K562 (cell line): ENCODE measurements at regions not wholly inside any gene's neighbourhood (a gene's known extent, or its start where the extent isn't known, plus 50 kb on each side); places are given as distances from the start of the nearest gene placed in this dataset.

ENCODE experiments used
- ATAC-seq: fragments of 200-7000 bp; cut with Tn5 transposase; 3 replicates; pipeline ENCODE4 v1.9.1; 2020; ENCODE audit warnings: moderate library complexity
- BruUV-seq: library from RNA; stranded (reverse); fragments of 400-500 nt; replicated peaks from 2 replicates; lab custom pipeline; 2021; lab: Mats Ljungman, UMichigan
- CTCF ChIA-PET: fragments of 300-600 bp; formaldehyde crosslinking; extraction: SDS; loops from one replicate; lab custom pipeline; 2021; ENCODE audit warnings: low intra/inter-chr PET ratio; lab: Yijun Ruan, JAX
- POLR2A ChIA-PET: fragments of 300-600, 350-650 bp; sonication (Branson Sonifier 250); formaldehyde crosslinking; extraction: SDS; loops from one replicate; lab custom pipeline; 2021; ENCODE audit warnings: antibody characterized with exemption, inconsistent platforms; lab: Yijun Ruan, JAX
- DNase-seq, 4 experiments: peaks; one replicate each; pipeline versions ENCODE4 v3.0.0 to v3.0.0-alpha.2; 2011 to 2018; ENCODE audit warnings: low spot score in 3 of 4, mixed read lengths in 3 of 4; ENCODE audit errors: extremely low read depth in 1 of 4
- FAIRE-seq: peaks from 2 replicates; lab custom pipeline; 2011; peaks lifted over from hg19 to GRCh38; lab: Jason Lieb, UNC
- H2AFZ ChIP-seq: 2 replicates; pipeline ENCODE4 v1.6.0; 2011; ENCODE audit warnings: low read depth, low read length, control low read depth, inconsistent platforms
- H3K27ac ChIP-seq: fragments of 200-600 bp; 3 replicates; pipeline ENCODE4 v1.8.0; 2011; ENCODE audit warnings: low read depth, mild to moderate bottlenecking, control low read depth, inconsistent platforms, low read length, moderate library complexity, mixed read lengths; ENCODE audit errors: extremely low read depth
- H3K27me3 ChIP-seq, 2 experiments: fragments of 300-600 bp in 1 of 2; 2 replicates in 1 of 2; 3 replicates in 1 of 2; pipeline versions ENCODE4 v1.6.0 to v1.8.0; 2011; ENCODE audit warnings: inconsistent platforms in 2 of 2, low read length in 2 of 2, mild to moderate bottlenecking in 1 of 2, mixed read lengths in 1 of 2, moderate library complexity in 1 of 2; ENCODE audit not compliant: control insufficient read depth in 2 of 2, insufficient read depth in 2 of 2
- H3K36me3 ChIP-seq: fragments of 300-600 bp; 3 replicates; pipeline ENCODE4 v1.8.0; 2011; ENCODE audit warnings: mild to moderate bottlenecking, low read length, inconsistent platforms; ENCODE audit not compliant: control insufficient read depth, insufficient read depth
- H3K4me1 ChIP-seq, 2 experiments: fragments of 200-600 bp in 1 of 2; replicated peaks in 1 of 2; 2 replicates in 1 of 2; 3 replicates in 1 of 2; pipeline versions ENCODE4 v1.5.1 to v1.8.0; 2011; ENCODE audit warnings: inconsistent platforms in 2 of 2, low read length in 2 of 2, mild to moderate bottlenecking in 1 of 2, mixed read lengths in 1 of 2, moderate library complexity in 1 of 2; ENCODE audit not compliant: control insufficient read depth in 2 of 2, insufficient read depth in 2 of 2
- H3K4me2 ChIP-seq: 2 replicates; pipeline ENCODE4 v1.6.1; 2011; ENCODE audit warnings: low read length, control low read depth, inconsistent platforms, mixed read lengths; ENCODE audit not compliant: insufficient read depth
- H3K4me3 ChIP-seq: fragments of 200-600 bp; sonication (generic), shearing (Covaris generic); 2 replicates; pipeline ENCODE4 v1.5.1; 2016; ENCODE audit warnings: control low read depth, inconsistent platforms
- H3K79me2 ChIP-seq: fragments of 200-600 bp; 3 replicates; pipeline ENCODE4 v1.8.0; 2011; ENCODE audit warnings: low read length, inconsistent platforms; ENCODE audit not compliant: control insufficient read depth, insufficient read depth
- H3K9ac ChIP-seq, 2 experiments: 2 replicates each; pipeline versions ENCODE4 v1.6.0 to v1.6.1; 2011; ENCODE audit warnings: low read depth in 2 of 2, low read length in 2 of 2, control low read depth in 1 of 2, inconsistent platforms in 1 of 2, mild to moderate bottlenecking in 1 of 2, mixed read lengths in 1 of 2; ENCODE audit not compliant: insufficient read depth in 1 of 2
- H3K9me1 ChIP-seq: one replicate; pipeline ENCODE4 v1.6.0; 2011; ENCODE audit warnings: inconsistent platforms, mild to moderate bottlenecking, low read length, moderate library complexity; ENCODE audit not compliant: control insufficient read depth, insufficient read depth
- H3K9me3 ChIP-seq: replicated peaks from 2 replicates; pipeline ENCODE4 v1.5.1; 2011; ENCODE audit warnings: low read depth, low read length, inconsistent platforms; ENCODE audit not compliant: control insufficient read depth, insufficient read depth
- H4K20me1 ChIP-seq: replicated peaks from 2 replicates; pipeline ENCODE4 v1.6.1; 2011; ENCODE audit warnings: low read length, inconsistent platforms, mixed read lengths; ENCODE audit not compliant: control insufficient read depth, insufficient read depth
- CBX2 ChIP-seq: fragments of 200-600 bp; sonication (generic); IDR thresholded peaks from one replicate; pipeline ENCODE4 v1.6.1; 2012; ENCODE audit warnings: mild to moderate bottlenecking, low read length, inconsistent platforms; ENCODE audit not compliant: insufficient read depth, poor library complexity, severe bottlenecking
- CHD4 ChIP-seq: fragments of 200-600 bp; sonication (generic); IDR thresholded peaks from 3 replicates; pipeline ENCODE4 v1.6.1; 2012; ENCODE audit warnings: low read depth, mild to moderate bottlenecking, mixed read lengths, low read length, inconsistent platforms; ENCODE audit not compliant: insufficient read depth, insufficient replicate concordance, poor library complexity, severe bottlenecking
- HDAC3 ChIP-seq: fragments of 450-650 bp; IDR thresholded peaks from 2 replicates; pipeline ENCODE4 v1.6.1; 2018; ENCODE audit warnings: borderline replicate concordance, mild to moderate bottlenecking, moderate library complexity; ENCODE audit not compliant: partially characterized antibody
- KHSRP ChIP-seq: fragments of 450-650 bp; IDR thresholded peaks from 2 replicates; pipeline ENCODE4 v1.6.1; 2017
- KLF10 ChIP-seq: fragments of 250-450 bp; sonication (Bioruptor Pico); IDR thresholded peaks from 2 replicates; pipeline ENCODE4 v1.6.1; 2021; ENCODE audit warnings: matching md5 sums
- RAD21 ChIP-seq, 2 experiments: fragments of 250-450 bp in 1 of 2; fragments of 450-650 bp in 1 of 2; sonication (Bioruptor Pico) in 1 of 2; formaldehyde crosslinking in 1 of 2; IDR thresholded peaks in 1 of 2; conservative IDR thresholded peaks in 1 of 2; 2 replicates each; pipeline versions ENCODE4 v1.4.0 to v1.8.0; 2020 to 2022; ENCODE audit warnings: mild to moderate bottlenecking in 2 of 2, moderate library complexity in 1 of 2
- RBFOX2 ChIP-seq: fragments of 200-400 bp; formaldehyde crosslinking; IDR thresholded peaks from 2 replicates; pipeline ENCODE4 v1.6.1; 2017; ENCODE audit warnings: low read depth, mild to moderate bottlenecking, low read length, moderate library complexity
- RHOXF2B ChIP-seq: fragments of 250-450 bp; sonication (Bioruptor Pico); conservative IDR thresholded peaks from 2 replicates; pipeline ENCODE4 v1.5.1; 2021
- SAFB ChIP-seq: fragments of 200-400 bp; formaldehyde crosslinking; IDR thresholded peaks from 2 replicates; pipeline ENCODE4 v1.6.1; 2017; ENCODE audit warnings: low read depth, low read length, borderline replicate concordance
- ZNF133 ChIP-seq: fragments of 250-450 bp; sonication (Bioruptor Pico); IDR thresholded peaks from 2 replicates; pipeline ENCODE4 v1.4.0; 2020; ENCODE audit warnings: mild to moderate bottlenecking
- WGBS: fragments of 100-300 bp; shearing (Covaris generic); methylation state at CpG from one replicate; pipeline ENCODE4 v1.1.6; 2016; ENCODE audit warnings: low coverage, mixed read lengths; ENCODE audit not compliant: insufficient coverage; ENCODE audit errors: missing lambda C conversion rate; 5-methylcytosine and 5-hydroxymethylcytosine counted together
- in situ Hi-C: fragments of 300-500 bp; cut with MboI; formaldehyde crosslinking; loops from 4 replicates; pipeline ENCODE4 v1.15.0; 2018; ENCODE audit warnings: inconsistent platforms, mixed read lengths
- intact Hi-C: fragments of 100-400 bp; cut with micrococcal nuclease; formaldehyde crosslinking; loops from 2 replicates; pipeline ENCODE4 v1.14.2; 2022
- TF ChIP-seq, protein P1 (sequence below): IDR thresholded peaks from 3 replicates; pipeline ENCODE4 v1.6.1; 2011; ENCODE audit warnings: borderline replicate concordance, mild to moderate bottlenecking, moderate library complexity; ENCODE audit not compliant: insufficient read length; ENCODE audit errors: extremely low read depth
- TF ChIP-seq, protein P2 (sequence below): sonication (generic); formaldehyde crosslinking; IDR thresholded peaks from 2 replicates; pipeline ENCODE4 v1.9.0; 2022; ENCODE audit warnings: mild to moderate bottlenecking, missing genetic modification reagents
- TF ChIP-seq, protein P3 (sequence below): sonication (generic); formaldehyde crosslinking; IDR thresholded peaks from 2 replicates; pipeline ENCODE4 v1.8.0; 2022; ENCODE audit warnings: mild to moderate bottlenecking, missing genetic modification reagents, borderline replicate concordance
- TF ChIP-seq, protein P4 (sequence below): sonication (generic); formaldehyde crosslinking; IDR thresholded peaks from 2 replicates; pipeline ENCODE4 v1.5.0; 2020; ENCODE audit warnings: missing genetic modification reagents

DNA sequence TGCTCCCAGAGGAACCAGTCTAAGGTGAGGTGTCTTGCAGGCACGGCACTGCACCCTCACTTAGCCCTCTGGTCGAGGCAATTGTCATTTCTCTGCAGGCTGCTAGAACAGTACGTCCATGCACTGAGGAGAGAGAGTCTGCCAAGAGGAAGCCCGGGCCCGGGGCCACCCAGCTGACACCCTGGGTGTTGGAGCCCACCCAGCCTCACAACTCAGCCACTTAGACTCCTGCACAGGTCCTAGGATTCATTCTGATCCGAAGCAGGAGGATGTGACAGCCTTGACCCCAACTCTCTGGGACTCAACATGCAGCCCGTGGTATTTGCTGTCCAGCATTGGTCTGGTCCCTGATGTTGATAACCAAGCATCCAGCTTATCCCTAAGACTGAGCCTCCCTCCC lies 111.9 kb downstream of the ADSS2 start:
- BruUV-seq: no TSS peak
- 33% methylated on average over 7 of the region's 7 CpGs for WGBS
- Histone ChIP-seq H3K36me3 (no peaks in the 10 kb centered on the region), H3K9ac (no peak overlapping the region; a peak in 1 of 4 replicates), H3K27me3 (no peaks in the 10 kb centered on the region), H3K4me1 (peaks cover 13 to 24% of the 10 kb centered on the region in 2 experiments), H3K27ac (no peak overlapping the region), H3K4me2 (no peak overlapping the region), H2AFZ (0 out of 2 replicates have a peak overlapping the region, but pooled peaks have one; percentile 50), H3K4me3 (no peak overlapping the region), H3K79me2 (no peaks in the 10 kb centered on the region), H3K9me1 (no peaks in the 10 kb centered on the region), H3K9me3 (no peaks in the 10 kb centered on the region), H4K20me1 (no peaks in the 10 kb centered on the region)
- ATAC-seq: no peak; the same call in 2 of the 3 replicates
- no peak for DNase-seq
- ChIA-PET CTCF (no interaction called here), POLR2A (interaction anchor here (0.8 to 1.8 kb wide), 2 partner anchors 12 to 20 kb away, joined by 3 to 4 read pairs; no protein-coding TSS in a partner anchor)
- in situ Hi-C loops (no loop called here), intact Hi-C loops (no loop called here)
- FAIRE-seq: no peak
- TF ChIP-seq ZNF133 (CRISPR knock-in tag) (no peak), RAD21 (CRISPR knock-in tag; conservative IDR thresholded peaks at IDR 0.05 in 1 of 2, IDR thresholded peaks at IDR 0.05 in 1 of 2) (no peak), RBFOX2 (no peak), CBX2 (no peak), RHOXF2B (CRISPR knock-in tag) (no peak), KLF10 (CRISPR knock-in tag) (no peak), HDAC3 (no peak), KHSRP (no peak), SAFB (no peak), CHD4 (no peak)
- TF ChIP-seq, protein P1, sequence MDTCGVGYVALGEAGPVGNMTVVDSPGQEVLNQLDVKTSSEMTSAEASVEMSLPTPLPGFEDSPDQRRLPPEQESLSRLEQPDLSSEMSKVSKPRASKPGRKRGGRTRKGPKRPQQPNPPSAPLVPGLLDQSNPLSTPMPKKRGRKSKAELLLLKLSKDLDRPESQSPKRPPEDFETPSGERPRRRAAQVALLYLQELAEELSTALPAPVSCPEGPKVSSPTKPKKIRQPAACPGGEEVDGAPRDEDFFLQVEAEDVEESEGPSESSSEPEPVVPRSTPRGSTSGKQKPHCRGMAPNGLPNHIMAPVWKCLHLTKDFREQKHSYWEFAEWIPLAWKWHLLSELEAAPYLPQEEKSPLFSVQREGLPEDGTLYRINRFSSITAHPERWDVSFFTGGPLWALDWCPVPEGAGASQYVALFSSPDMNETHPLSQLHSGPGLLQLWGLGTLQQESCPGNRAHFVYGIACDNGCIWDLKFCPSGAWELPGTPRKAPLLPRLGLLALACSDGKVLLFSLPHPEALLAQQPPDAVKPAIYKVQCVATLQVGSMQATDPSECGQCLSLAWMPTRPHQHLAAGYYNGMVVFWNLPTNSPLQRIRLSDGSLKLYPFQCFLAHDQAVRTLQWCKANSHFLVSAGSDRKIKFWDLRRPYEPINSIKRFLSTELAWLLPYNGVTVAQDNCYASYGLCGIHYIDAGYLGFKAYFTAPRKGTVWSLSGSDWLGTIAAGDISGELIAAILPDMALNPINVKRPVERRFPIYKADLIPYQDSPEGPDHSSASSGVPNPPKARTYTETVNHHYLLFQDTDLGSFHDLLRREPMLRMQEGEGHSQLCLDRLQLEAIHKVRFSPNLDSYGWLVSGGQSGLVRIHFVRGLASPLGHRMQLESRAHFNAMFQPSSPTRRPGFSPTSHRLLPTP: no peak
- TF ChIP-seq, protein P2, sequence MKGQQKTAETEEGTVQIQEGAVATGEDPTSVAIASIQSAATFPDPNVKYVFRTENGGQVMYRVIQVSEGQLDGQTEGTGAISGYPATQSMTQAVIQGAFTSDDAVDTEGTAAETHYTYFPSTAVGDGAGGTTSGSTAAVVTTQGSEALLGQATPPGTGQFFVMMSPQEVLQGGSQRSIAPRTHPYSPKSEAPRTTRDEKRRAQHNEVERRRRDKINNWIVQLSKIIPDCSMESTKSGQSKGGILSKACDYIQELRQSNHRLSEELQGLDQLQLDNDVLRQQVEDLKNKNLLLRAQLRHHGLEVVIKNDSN: no peak
- TF ChIP-seq, protein P3, sequence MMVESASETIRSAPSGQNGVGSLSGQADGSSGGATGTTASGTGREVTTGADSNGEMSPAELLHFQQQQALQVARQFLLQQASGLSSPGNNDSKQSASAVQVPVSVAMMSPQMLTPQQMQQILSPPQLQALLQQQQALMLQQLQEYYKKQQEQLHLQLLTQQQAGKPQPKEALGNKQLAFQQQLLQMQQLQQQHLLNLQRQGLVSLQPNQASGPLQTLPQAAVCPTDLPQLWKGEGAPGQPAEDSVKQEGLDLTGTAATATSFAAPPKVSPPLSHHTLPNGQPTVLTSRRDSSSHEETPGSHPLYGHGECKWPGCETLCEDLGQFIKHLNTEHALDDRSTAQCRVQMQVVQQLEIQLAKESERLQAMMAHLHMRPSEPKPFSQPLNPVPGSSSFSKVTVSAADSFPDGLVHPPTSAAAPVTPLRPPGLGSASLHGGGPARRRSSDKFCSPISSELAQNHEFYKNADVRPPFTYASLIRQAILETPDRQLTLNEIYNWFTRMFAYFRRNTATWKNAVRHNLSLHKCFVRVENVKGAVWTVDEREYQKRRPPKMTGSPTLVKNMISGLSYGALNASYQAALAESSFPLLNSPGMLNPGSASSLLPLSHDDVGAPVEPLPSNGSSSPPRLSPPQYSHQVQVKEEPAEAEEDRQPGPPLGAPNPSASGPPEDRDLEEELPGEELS (CRISPR knock-in tag): no peak
- TF ChIP-seq, protein P4, sequence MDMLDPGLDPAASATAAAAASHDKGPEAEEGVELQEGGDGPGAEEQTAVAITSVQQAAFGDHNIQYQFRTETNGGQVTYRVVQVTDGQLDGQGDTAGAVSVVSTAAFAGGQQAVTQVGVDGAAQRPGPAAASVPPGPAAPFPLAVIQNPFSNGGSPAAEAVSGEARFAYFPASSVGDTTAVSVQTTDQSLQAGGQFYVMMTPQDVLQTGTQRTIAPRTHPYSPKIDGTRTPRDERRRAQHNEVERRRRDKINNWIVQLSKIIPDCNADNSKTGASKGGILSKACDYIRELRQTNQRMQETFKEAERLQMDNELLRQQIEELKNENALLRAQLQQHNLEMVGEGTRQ (CRISPR knock-in tag): no peak
